Fibroblast of lung (primary cell): ENCODE measurements at regions not wholly inside any gene's neighbourhood (a gene's known extent, or its start where the extent isn't known, plus 50 kb on each side); places are given as distances from the start of the nearest gene placed in this dataset.
A peak's percentile ranks its signal among the peaks of the same experiment; 100 is the strongest.

Experiments used
- DNase-seq, 2 donors: peaks; one replicate each; pipeline versions ENCODE4 v3.0.0 to v3.0.0-alpha.2; 2010; ENCODE audit warnings: low read depth in 2 of 2
- H2AFZ ChIP-seq: 2 replicates; pipeline ENCODE4 v1.5.1; 2012; ENCODE audit warnings: low read length, control low read depth, inconsistent platforms
- H3K27ac ChIP-seq: 2 replicates; pipeline ENCODE4 v1.5.1; 2011; ENCODE audit warnings: low read length, control low read depth; ENCODE audit not compliant: insufficient read depth
- H3K27me3 ChIP-seq: 2 replicates; pipeline ENCODE4 v1.5.1; 2011; ENCODE audit warnings: mild to moderate bottlenecking, low read length; ENCODE audit not compliant: control insufficient read depth, insufficient read depth
- H3K36me3 ChIP-seq: 2 replicates; pipeline ENCODE4 v1.5.1; 2011; ENCODE audit warnings: low read length; ENCODE audit not compliant: control insufficient read depth, insufficient read depth
- H3K4me1 ChIP-seq: 2 replicates; pipeline ENCODE4 v1.5.1; 2011; ENCODE audit warnings: low read length; ENCODE audit not compliant: control insufficient read depth, insufficient read depth; ENCODE audit errors: extremely low read depth
- H3K4me2 ChIP-seq: 2 replicates; pipeline ENCODE4 v1.5.1; 2011; ENCODE audit warnings: low read length, control low read depth; ENCODE audit not compliant: insufficient read depth; ENCODE audit errors: extremely low read depth
- H3K4me3 ChIP-seq, 4 experiments: fragments of 200-600 bp in 1 of 4; sonication (generic) in 1 of 4; replicated peaks in 1 of 4; 2 replicates each; pipeline ENCODE4 v1.5.1; 2011 to 2016; ENCODE audit warnings: low read length in 4 of 4, low read depth in 3 of 4, mild to moderate bottlenecking in 3 of 4, control low read depth in 2 of 4, inconsistent platforms in 1 of 4, mixed read lengths in 1 of 4; ENCODE audit not compliant: insufficient read depth in 1 of 4; ENCODE audit errors: control extremely low read depth in 1 of 4
- H3K79me2 ChIP-seq: 2 replicates; pipeline ENCODE4 v1.5.1; 2012; ENCODE audit warnings: mild to moderate bottlenecking, low read length, inconsistent platforms; ENCODE audit not compliant: control insufficient read depth, insufficient read depth
- H3K9ac ChIP-seq: 2 replicates; pipeline ENCODE4 v1.5.1; 2011; ENCODE audit warnings: mild to moderate bottlenecking, low read length, control low read depth; ENCODE audit not compliant: insufficient read depth
- H3K9me3 ChIP-seq: 2 replicates; pipeline ENCODE4 v1.5.1; 2012; ENCODE audit warnings: low read depth, low read length; ENCODE audit not compliant: control insufficient read depth, insufficient read depth
- H4K20me1 ChIP-seq: 2 replicates; pipeline ENCODE4 v1.5.1; 2011; ENCODE audit warnings: low read length; ENCODE audit not compliant: control insufficient read depth, insufficient read depth; ENCODE audit errors: extremely low read depth
- CTCF ChIP-seq, 2 donors: IDR thresholded peaks in 1 of 2; conservative IDR thresholded peaks in 1 of 2; 1 replicate in 1 of 2; 2 replicates in 1 of 2; pipeline ENCODE4 v1.5.1; 2011 to 2012; ENCODE audit warnings: low read length in 2 of 2, control low read depth in 1 of 2, inconsistent platforms in 1 of 2, low read depth in 1 of 2, mild to moderate bottlenecking in 1 of 2
- EZH2 ChIP-seq: IDR thresholded peaks from 2 replicates; pipeline ENCODE4 v1.5.1; 2012; ENCODE audit warnings: low read length, control low read depth, mild to moderate bottlenecking; ENCODE audit errors: missing control alignments

DNA sequence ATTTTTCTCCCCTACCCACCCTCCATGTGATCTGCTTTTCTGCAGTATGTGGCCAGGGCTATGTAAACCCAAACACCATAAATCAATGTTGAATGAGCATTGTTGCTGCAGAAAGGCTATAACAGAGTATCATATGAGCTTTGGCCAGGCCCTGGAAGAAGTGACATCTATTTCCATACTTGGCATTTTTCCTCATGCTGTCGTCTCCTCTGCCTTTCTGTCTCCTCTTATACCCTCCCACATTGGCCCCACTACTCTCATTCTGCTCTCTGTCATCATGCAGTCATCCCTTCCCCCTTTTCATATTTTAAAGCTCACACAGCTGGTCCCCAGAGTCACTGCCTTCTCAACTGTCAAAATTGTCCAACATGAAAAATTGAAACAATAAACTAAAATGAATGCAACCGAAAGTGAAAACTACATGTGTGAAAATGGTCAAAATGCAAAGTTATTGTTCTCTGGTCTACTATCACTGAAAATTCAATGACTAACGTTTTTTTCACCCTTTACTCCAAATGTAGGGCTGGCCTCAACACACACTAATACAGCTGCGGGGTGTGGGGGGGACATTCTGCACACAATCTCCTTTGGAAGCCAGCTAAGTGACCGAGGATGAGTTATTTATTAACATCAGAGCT lies 290.7 kb upstream of the TMPO start:
- Histone ChIP-seq H3K36me3 (no peaks in the 10 kb centered on the region), H3K9me3 (no peaks in the 10 kb centered on the region), H3K4me1 (no peaks in the 10 kb centered on the region), H3K27ac (no peak overlapping the region), H2AFZ (no peak overlapping the region), H3K9ac (no peak overlapping the region), H3K27me3 (no peaks in the 10 kb centered on the region), H3K4me3 (no peak overlapping the region), H3K4me2 (no peak overlapping the region), H4K20me1 (no peaks in the 10 kb centered on the region), H3K79me2 (no peaks in the 10 kb centered on the region)
- TF ChIP-seq EZH2 (no peak), CTCF (conservative IDR thresholded peaks at IDR 0.05 in 1 of 2, IDR thresholded peaks at IDR 0.05 in 1 of 2; ENCODE audit: low read depth in 1 of 2, low read length in 2 of 2) (no peak)
- no peak for DNase-seq

DNA sequence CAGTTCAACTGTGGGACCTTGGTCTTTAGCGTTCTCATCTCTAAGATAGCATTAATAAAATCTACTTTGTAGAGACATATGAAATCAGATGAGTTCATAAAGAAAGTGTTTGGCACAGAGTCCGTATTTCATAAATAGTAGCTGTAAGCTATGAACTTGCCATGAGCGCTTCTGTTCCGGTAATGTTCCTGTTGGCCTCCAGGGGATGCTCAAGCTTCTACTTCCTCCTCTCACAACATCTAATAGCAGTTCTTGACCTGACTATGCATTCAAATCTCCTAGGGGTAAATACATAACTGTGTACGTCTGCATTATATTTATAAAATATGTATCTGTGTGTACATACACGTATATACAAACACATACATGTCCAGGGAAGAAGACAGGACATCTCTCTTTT lies 288.2 kb upstream of the TMPO start:
- H3K9me3 ChIP-seq, result no peaks in the 10 kb centered on the region
- H2AFZ ChIP-seq, result no peak overlapping the region
- H3K9ac ChIP-seq, result no peak overlapping the region
- no peaks in the 10 kb centered on the region for H3K27me3 ChIP-seq
- no peaks in the 10 kb centered on the region for H3K36me3 ChIP-seq
- peak; percentile 13 to 50 for TF ChIP-seq CTCF (conservative IDR thresholded peaks at IDR 0.05 in 1 of 2, IDR thresholded peaks at IDR 0.05 in 1 of 2; ENCODE audit: low read depth in 1 of 2, low read length in 2 of 2)
- TF ChIP-seq EZH2, result no peak
- no peak overlapping the region for H3K4me3 ChIP-seq
- DNase-seq, result peak in 1 of 2 donors; percentile 12
- no peaks in the 10 kb centered on the region for H3K4me1 ChIP-seq
- no peak overlapping the region for H3K27ac ChIP-seq
- no peaks in the 10 kb centered on the region for H4K20me1 ChIP-seq
- no peak overlapping the region for H3K4me2 ChIP-seq
- H3K79me2 ChIP-seq, result no peaks in the 10 kb centered on the region

GRCh38 chr12:98228683-98229539 lies 286.5 kb upstream of the TMPO start:
- no peaks in the 10 kb centered on the region for H3K4me1 ChIP-seq
- no peaks in the 10 kb centered on the region for H3K79me2 ChIP-seq
- no peak overlapping the region for H3K4me2 ChIP-seq
- H3K4me3 ChIP-seq, result no peak overlapping the region
- DNase-seq, result no peak
- H3K9ac ChIP-seq, result no peak overlapping the region
- H3K27ac ChIP-seq, result no peak overlapping the region
- no peaks in the 10 kb centered on the region for H3K36me3 ChIP-seq
- no peaks in the 10 kb centered on the region for H3K9me3 ChIP-seq
- H4K20me1 ChIP-seq, result no peaks in the 10 kb centered on the region
- TF ChIP-seq CTCF (conservative IDR thresholded peaks at IDR 0.05 in 1 of 2, IDR thresholded peaks at IDR 0.05 in 1 of 2; ENCODE audit: low read depth in 1 of 2, low read length in 2 of 2), result no peak
- no peak overlapping the region for H2AFZ ChIP-seq
- H3K27me3 ChIP-seq, result no peaks in the 10 kb centered on the region
